H9 (cell line): ENCODE measurements at regions not wholly inside any gene's neighbourhood (a gene's known extent, or its start where the extent isn't known, plus 50 kb on each side); places are given as distances from the start of the nearest gene placed in this dataset.

Experiments
- DNase-seq: peaks from one replicate; pipeline ENCODE4 v3.0.0-alpha.2; 2017
- H2AFZ ChIP-seq: one replicate; pipeline ENCODE4 v1.6.1; 2013; ENCODE audit warnings: mild to moderate bottlenecking, low read length, control low read depth, moderate library complexity
- H2AK5ac ChIP-seq: 2 replicates; pipeline ENCODE4 v1.6.1; 2013; ENCODE audit warnings: low read length, control low read depth, mixed read lengths; ENCODE audit not compliant: insufficient read length
- H2BK120ac ChIP-seq: one replicate; pipeline ENCODE4 v1.6.1; 2013; ENCODE audit warnings: low read depth, mild to moderate bottlenecking, low read length, control low read depth, inconsistent platforms; ENCODE audit not compliant: poor library complexity, severe bottlenecking
- H2BK12ac ChIP-seq: 2 replicates; pipeline ENCODE4 v1.6.1; 2013; ENCODE audit warnings: low read length, control low read depth, mixed read lengths, low read depth; ENCODE audit not compliant: insufficient read length
- H2BK15ac ChIP-seq: 2 replicates; pipeline ENCODE4 v1.6.1; 2013; ENCODE audit warnings: low read depth, low read length, control low read depth
- H2BK20ac ChIP-seq: one replicate; pipeline ENCODE4 v1.6.1; 2013; ENCODE audit warnings: low read depth, mild to moderate bottlenecking, low read length, control low read depth, inconsistent platforms; ENCODE audit not compliant: poor library complexity, severe bottlenecking
- H2BK5ac ChIP-seq: 2 replicates; pipeline ENCODE4 v1.6.1; 2013; ENCODE audit warnings: low read length, control low read depth, mixed read lengths; ENCODE audit not compliant: insufficient read length
- H3K14ac ChIP-seq: 2 replicates; pipeline ENCODE4 v1.6.1; 2013; ENCODE audit warnings: low read length, control low read depth; ENCODE audit not compliant: insufficient read depth
- H3K18ac ChIP-seq: 2 replicates; pipeline ENCODE4 v1.6.1; 2013; ENCODE audit warnings: low read depth, mild to moderate bottlenecking, mixed read lengths, low read length, control low read depth; ENCODE audit not compliant: insufficient read length
- H3K23ac ChIP-seq: 2 replicates; pipeline ENCODE4 v1.6.1; 2013; ENCODE audit warnings: low read length, control low read depth, mixed read lengths, low read depth; ENCODE audit not compliant: insufficient read length
- H3K23me2 ChIP-seq: 2 replicates; pipeline ENCODE4 v1.6.1; 2013; ENCODE audit warnings: low read depth, mild to moderate bottlenecking, mixed read lengths, low read length, control low read depth; ENCODE audit not compliant: insufficient read length, poor library complexity, severe bottlenecking
- H3K27ac ChIP-seq: 2 replicates; pipeline ENCODE4 v1.5.1; 2013; ENCODE audit warnings: low read length, control low read depth, mixed read lengths, low read depth; ENCODE audit not compliant: insufficient read length
- H3K27me3 ChIP-seq: 2 replicates; pipeline ENCODE4 v1.6.1; 2013; ENCODE audit warnings: low read length, control low read depth, inconsistent platforms; ENCODE audit not compliant: insufficient read depth
- H3K4ac ChIP-seq: 2 replicates; pipeline ENCODE4 v1.6.1; 2013; ENCODE audit warnings: low read depth, mild to moderate bottlenecking, control low read depth, inconsistent platforms, low read length, moderate library complexity
- H3K4me1 ChIP-seq: 2 replicates; pipeline ENCODE4 v1.6.1; 2013; ENCODE audit warnings: low read length, control low read depth, inconsistent platforms; ENCODE audit not compliant: insufficient read depth
- H3K4me2 ChIP-seq: 2 replicates; pipeline ENCODE4 v1.6.1; 2013; ENCODE audit warnings: low read length, control low read depth, mixed read lengths; ENCODE audit not compliant: insufficient read length, insufficient read depth
- H3K56ac ChIP-seq: 2 replicates; pipeline ENCODE4 v1.6.1; 2013; ENCODE audit warnings: low read depth, mild to moderate bottlenecking, mixed read lengths, low read length, control low read depth; ENCODE audit not compliant: insufficient read length
- H3K79me1 ChIP-seq: 2 replicates; pipeline ENCODE4 v1.6.1; 2013; ENCODE audit warnings: low read depth, mild to moderate bottlenecking, moderate library complexity, low read length, control low read depth, inconsistent platforms; ENCODE audit not compliant: insufficient read depth, poor library complexity, severe bottlenecking
- H3K79me2 ChIP-seq: 2 replicates; pipeline ENCODE4 v1.6.1; 2013; ENCODE audit warnings: low read length, control low read depth, inconsistent platforms; ENCODE audit not compliant: insufficient read depth
- H3K9ac ChIP-seq: 2 replicates; pipeline ENCODE4 v1.6.1; 2013; ENCODE audit warnings: low read length, control low read depth, mixed read lengths; ENCODE audit not compliant: insufficient read length; ENCODE audit errors: extremely low read depth
- H3K9me3 ChIP-seq: one replicate; pipeline ENCODE4 v1.6.1; 2013; ENCODE audit warnings: low read depth, low read length, inconsistent platforms; ENCODE audit not compliant: control insufficient read depth
- H3T11ph ChIP-seq: one replicate; pipeline ENCODE4 v1.6.1; 2013; ENCODE audit warnings: mild to moderate bottlenecking, low read length, control low read depth, inconsistent platforms
- H4K20me1 ChIP-seq: one replicate; pipeline ENCODE4 v1.6.1; 2013; ENCODE audit not compliant: control insufficient read depth, insufficient read length, insufficient read depth
- H4K5ac ChIP-seq: 2 replicates; pipeline ENCODE4 v1.6.1; 2013; ENCODE audit warnings: low read depth, mild to moderate bottlenecking, mixed read lengths, low read length, control low read depth; ENCODE audit not compliant: insufficient read length
- H4K8ac ChIP-seq: replicated peaks from 2 replicates; pipeline ENCODE4 v1.6.1; 2013; ENCODE audit warnings: low read length, control low read depth, mixed read lengths, low read depth; ENCODE audit not compliant: insufficient read length
- H4K91ac ChIP-seq: 2 replicates; pipeline ENCODE4 v1.6.1; 2013; ENCODE audit warnings: low read depth, mild to moderate bottlenecking, moderate library complexity, mixed read lengths, low read length, control low read depth; ENCODE audit not compliant: insufficient read length
- H3K27ac Mint-ChIP-seq, 3 experiments: 2 replicates in 2 of 3; 3 replicates in 1 of 3; pipeline ENCODE4 v1.8.0; 2020 to 2021; ENCODE audit warnings: mixed read lengths in 3 of 3, mild to moderate bottlenecking in 1 of 3, moderate library complexity in 1 of 3
- H3K27me3 Mint-ChIP-seq: 2 replicates; pipeline ENCODE4 v1.8.0; 2021; ENCODE audit warnings: low read depth, mild to moderate bottlenecking, moderate library complexity, mixed read lengths
- H3K36me3 Mint-ChIP-seq, 3 experiments: 2 replicates in 2 of 3; 3 replicates in 1 of 3; pipeline ENCODE4 v1.8.0; 2020 to 2021; ENCODE audit warnings: low read depth in 3 of 3, mixed read lengths in 3 of 3; ENCODE audit not compliant: insufficient read depth in 1 of 3
- H3K4me1 Mint-ChIP-seq, 2 experiments: 2 replicates each; pipeline ENCODE4 v1.8.0; 2020; ENCODE audit warnings: mixed read lengths in 2 of 2
- H3K4me3 Mint-ChIP-seq, 2 experiments: 2 replicates in 1 of 2; 3 replicates in 1 of 2; pipeline ENCODE4 v1.8.0; 2020 to 2021; ENCODE audit warnings: mild to moderate bottlenecking in 2 of 2, mixed read lengths in 2 of 2, moderate library complexity in 1 of 2
- H3K9me3 Mint-ChIP-seq, 2 experiments: 2 replicates in 1 of 2; 3 replicates in 1 of 2; pipeline ENCODE4 v1.8.0; 2020; ENCODE audit warnings: mild to moderate bottlenecking in 2 of 2, mixed read lengths in 2 of 2, moderate library complexity in 1 of 2
- WGBS: extraction: QIAGEN DNeasy Blood & Tissue Kit; methylation state at CpG from one replicate; pipeline ENCODE4 v1.1.7; 2013; ENCODE audit warnings: missing lambda C conversion rate, low lambda C conversion rate, mixed read lengths; ENCODE audit not compliant: insufficient read length; ENCODE audit errors: extremely low coverage; 5-methylcytosine and 5-hydroxymethylcytosine counted together
- TF ChIP-seq, protein P1 (sequence below): fragments of 200-600 bp; sonication (generic); conservative IDR thresholded peaks from 3 replicates; pipeline ENCODE4 v1.8.0; 2021; ENCODE audit warnings: antibody characterized with exemption, mild to moderate bottlenecking

DNA sequence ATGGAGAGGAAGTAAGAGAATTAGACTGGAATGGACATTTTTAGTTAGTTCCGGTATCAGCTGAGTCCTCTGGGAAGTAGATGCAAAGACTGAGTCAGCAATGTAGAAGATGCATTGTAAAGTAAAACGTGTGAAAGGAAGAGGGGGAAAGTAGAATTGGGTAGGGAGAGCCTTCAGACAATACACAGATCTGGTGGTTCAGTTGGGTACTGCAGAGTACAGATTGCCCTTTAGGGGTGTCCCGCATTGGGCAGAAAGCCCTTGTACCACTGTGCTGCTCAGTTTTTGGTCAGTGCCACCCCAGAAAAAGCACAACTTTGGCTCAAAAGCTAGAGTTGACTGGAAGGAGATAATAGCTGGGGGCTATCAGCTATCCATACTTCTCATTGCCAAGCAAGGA, 247.4 kb downstream of the KBTBD8 start:
- no CpG with 5 or more reads among the region's 3 CpGs for WGBS
- no peaks in the 10 kb centered on the region for H3K79me1 ChIP-seq
- no peak overlapping the region for H3K4me2 ChIP-seq
- H3K9me3 Mint-ChIP-seq = no peaks in the 10 kb centered on the region
- no peak overlapping the region for H3K4me3 Mint-ChIP-seq
- DNase-seq = no peak
- no peaks in the 10 kb centered on the region for H3K79me2 ChIP-seq
- TF ChIP-seq, protein P1, sequence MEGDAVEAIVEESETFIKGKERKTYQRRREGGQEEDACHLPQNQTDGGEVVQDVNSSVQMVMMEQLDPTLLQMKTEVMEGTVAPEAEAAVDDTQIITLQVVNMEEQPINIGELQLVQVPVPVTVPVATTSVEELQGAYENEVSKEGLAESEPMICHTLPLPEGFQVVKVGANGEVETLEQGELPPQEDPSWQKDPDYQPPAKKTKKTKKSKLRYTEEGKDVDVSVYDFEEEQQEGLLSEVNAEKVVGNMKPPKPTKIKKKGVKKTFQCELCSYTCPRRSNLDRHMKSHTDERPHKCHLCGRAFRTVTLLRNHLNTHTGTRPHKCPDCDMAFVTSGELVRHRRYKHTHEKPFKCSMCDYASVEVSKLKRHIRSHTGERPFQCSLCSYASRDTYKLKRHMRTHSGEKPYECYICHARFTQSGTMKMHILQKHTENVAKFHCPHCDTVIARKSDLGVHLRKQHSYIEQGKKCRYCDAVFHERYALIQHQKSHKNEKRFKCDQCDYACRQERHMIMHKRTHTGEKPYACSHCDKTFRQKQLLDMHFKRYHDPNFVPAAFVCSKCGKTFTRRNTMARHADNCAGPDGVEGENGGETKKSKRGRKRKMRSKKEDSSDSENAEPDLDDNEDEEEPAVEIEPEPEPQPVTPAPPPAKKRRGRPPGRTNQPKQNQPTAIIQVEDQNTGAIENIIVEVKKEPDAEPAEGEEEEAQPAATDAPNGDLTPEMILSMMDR = peak; percentile 41
- H2BK20ac ChIP-seq = no peak overlapping the region
- no peaks in the 10 kb centered on the region for H4K20me1 ChIP-seq
- no peaks in the 10 kb centered on the region for H3K27me3 Mint-ChIP-seq
- H3K36me3 Mint-ChIP-seq = no peaks in the 10 kb centered on the region; a peak in 1 of 7 replicates
- H3K27ac ChIP-seq = no peak overlapping the region
- H3K18ac ChIP-seq = no peak overlapping the region
- H3T11ph ChIP-seq = no peak overlapping the region
- no peak overlapping the region for H2BK12ac ChIP-seq
- H3K23ac ChIP-seq = no peak overlapping the region
- H3K4ac ChIP-seq = no peak overlapping the region
- H3K23me2 ChIP-seq = no peaks in the 10 kb centered on the region
- no peak overlapping the region for H3K9ac ChIP-seq
- H4K91ac ChIP-seq = no peak overlapping the region
- H3K4me1 Mint-ChIP-seq = peaks cover 11 to 12% of the 10 kb centered on the region in 2 experiments
- H3K27me3 ChIP-seq = no peaks in the 10 kb centered on the region
- H2BK15ac ChIP-seq = no peak overlapping the region
- H4K5ac ChIP-seq = no peak overlapping the region
- no peaks in the 10 kb centered on the region for H3K9me3 ChIP-seq
- H2BK5ac ChIP-seq = no peak overlapping the region
- no peaks in the 10 kb centered on the region for H3K4me1 ChIP-seq
- no peak overlapping the region for H2AK5ac ChIP-seq
- H2AFZ ChIP-seq = no peak overlapping the region
- no peak overlapping the region for H2BK120ac ChIP-seq
- H4K8ac ChIP-seq = no peak overlapping the region
- no peak overlapping the region for H3K14ac ChIP-seq
- H3K56ac ChIP-seq = no peak overlapping the region
- H3K27ac Mint-ChIP-seq = no peak overlapping the region
